ENCODE measurements at regions not wholly inside any gene's neighbourhood (a gene's known extent, or its start where the extent isn't known, plus 50 kb on each side); places are given as distances from the start of the nearest gene placed in this dataset.
"Not testable (repeated sequence)": the region's sequence is repeated elsewhere in the genome, so short reads cannot be mapped to it uniquely, and the experiment has no call there.

GRCh38 chr20:50453533-50454244 is 56.5 kb upstream of the PTPN1 start:
- Histone ChIP-seq H3K36me3 (no peaks in the 10 kb centered on the region), H3K4me3 (no peak overlapping the region), H3K4me1 (peaks cover 9 to 24% (median 23%) of the 10 kb centered on the region in 3 donors), H3K9me3 (no peaks in the 10 kb centered on the region), H3K27ac (no peak overlapping the region), H3K27me3 (no peaks in the 10 kb centered on the region)
- TF ChIP-seq CTCF (IDR thresholded peaks at IDR 0.05) (no peak), POLR2A (IDR thresholded peaks at IDR 0.05) (no peak)
- intact Hi-C loops (cut with DNase I) = loop anchor here (10.0 kb wide), 1 partner anchor 59 kb away; no protein-coding TSS in a partner anchor
- 76 to 82% methylated on average over 6 of the region's 6 CpGs for WGBS, 2 donors
- DNase-seq = no peak

- not testable (repeated sequence) for DNase-seq, H3K27ac ChIP-seq, H3K36me3 ChIP-seq, H3K4me3 ChIP-seq, H3K27me3 ChIP-seq, H3K9me3 ChIP-seq
- H3K4me1 ChIP-seq = peaks cover 9 to 24% (median 24%) of the 10 kb centered on the region in 3 donors
- intact Hi-C loops (cut with DNase I) = loop anchor here (10.0 kb wide), 1 partner anchor 60 kb away; no protein-coding TSS in a partner anchor
- 90 to 97% methylated on average over 5 of the region's 5 CpGs for WGBS, 2 donors
Measured at GRCh38 chr20:50455245-50455644, 54.9 kb upstream of the PTPN1 start.

GRCh38 chr20:50455656-50456451 is 54.3 kb upstream of the PTPN1 start:
- no peaks in the 10 kb centered on the region for H3K36me3 ChIP-seq
- H3K4me3 ChIP-seq = no peak overlapping the region
- H3K9me3 ChIP-seq = no peaks in the 10 kb centered on the region
- H3K27me3 ChIP-seq = no peaks in the 10 kb centered on the region
- DNase-seq = no peak
- TF ChIP-seq POLR2A (IDR thresholded peaks at IDR 0.05) (no peak), CTCF (IDR thresholded peaks at IDR 0.05) (no peak)
- WGBS, 2 donors = 45 to 73% methylated on average over 6 to 17 of the region's 19 CpGs
- H3K4me1 ChIP-seq = peaks cover 9 to 26% (median 22%) of the 10 kb centered on the region in 3 donors
- H3K27ac ChIP-seq = peak overlapping the region in 3 of 4 donors; percentile 1 to 38 (median 25)
- intact Hi-C loops (cut with DNase I) = loop anchor here (10.0 kb wide), 1 partner anchor 61 kb away; no protein-coding TSS in a partner anchor

GRCh38 chr20:50456452-50457324 is 53.5 kb upstream of the PTPN1 start:
- Histone ChIP-seq H3K4me1 (peaks cover 2 to 20% (median 16%) of the 10 kb centered on the region in 3 donors), H3K36me3 (no peaks in the 10 kb centered on the region), H3K27me3 (no peaks in the 10 kb centered on the region), H3K9me3 (no peaks in the 10 kb centered on the region), H3K4me3 (no peak overlapping the region), H3K27ac (peak overlapping the region in 3 of 4 donors; percentile 1 to 38 (median 25))
- intact Hi-C loops (cut with DNase I) = loop anchor here (10.0 kb wide), 1 partner anchor 62 kb away; no protein-coding TSS in a partner anchor
- TF ChIP-seq CTCF (IDR thresholded peaks at IDR 0.05) (peak in 1 of 6 experiments; percentile 6), POLR2A (IDR thresholded peaks at IDR 0.05) (no peak)
- 79 to 82% methylated on average over 5 to 8 of the region's 8 CpGs for WGBS, 2 donors
- DNase-seq = no peak
